Liver (tissue), 8 donors: ENCODE measurements at regions not wholly inside any gene's neighbourhood (a gene's known extent, or its start where the extent isn't known, plus 50 kb on each side); places are given as distances from the start of the nearest gene placed in this dataset.

ENCODE experiments used
- DNase-seq: peaks from one replicate; pipeline ENCODE4 v3.0.0-alpha.2; 2017; ENCODE audit warnings: low spot score
- H3K27ac ChIP-seq, 2 donors: one replicate each; pipeline ENCODE4 v1.7.0; 2013; ENCODE audit warnings: inconsistent platforms in 2 of 2, low read length in 2 of 2, control low read depth in 1 of 2, low read depth in 1 of 2, mild to moderate bottlenecking in 1 of 2
- H3K27me3 ChIP-seq, 4 donors: one replicate each; pipeline versions ENCODE4 v1.6.1 to v1.7.0; 2013; ENCODE audit warnings: low read length in 3 of 4, inconsistent platforms in 1 of 4, mild to moderate bottlenecking in 1 of 4, moderate library complexity in 1 of 4; ENCODE audit not compliant: control insufficient read depth in 4 of 4, insufficient read depth in 4 of 4
- H3K36me3 ChIP-seq, 4 donors: one replicate each; pipeline versions ENCODE4 v1.6.1 to v1.7.0; 2013; ENCODE audit warnings: low read length in 3 of 4, mild to moderate bottlenecking in 3 of 4, low read depth in 1 of 4, moderate library complexity in 1 of 4; ENCODE audit not compliant: control insufficient read depth in 4 of 4, insufficient read depth in 3 of 4
- H3K4me1 ChIP-seq, 4 donors: one replicate each; pipeline versions ENCODE4 v1.6.1 to v1.7.0; 2013; ENCODE audit warnings: low read length in 3 of 4, mild to moderate bottlenecking in 3 of 4, moderate library complexity in 1 of 4; ENCODE audit not compliant: control insufficient read depth in 4 of 4, insufficient read depth in 4 of 4
- H3K4me3 ChIP-seq, 3 donors: one replicate each; pipeline versions ENCODE4 v1.6.1 to v1.7.0; 2013; ENCODE audit warnings: low read length in 3 of 3, control low read depth in 1 of 3, low read depth in 1 of 3, mild to moderate bottlenecking in 1 of 3
- H3K9ac ChIP-seq, 2 donors: one replicate each; pipeline ENCODE4 v1.7.0; 2013; ENCODE audit warnings: low read length in 2 of 2, mild to moderate bottlenecking in 2 of 2, moderate library complexity in 2 of 2, control low read depth in 1 of 2, low read depth in 1 of 2
- H3K9me3 ChIP-seq, 4 donors: one replicate each; pipeline versions ENCODE4 v1.6.1 to v1.7.0; 2013; ENCODE audit warnings: low read length in 3 of 4; ENCODE audit not compliant: control insufficient read depth in 4 of 4
- EGR1 ChIP-seq, 2 donors: IDR thresholded peaks; 2 replicates each; pipeline ENCODE4 v1.6.1; 2016 to 2018; ENCODE audit warnings: antibody characterized with exemption in 2 of 2, low read depth in 2 of 2
- FOXA1 ChIP-seq: IDR thresholded peaks from 2 replicates; pipeline ENCODE4 v1.6.1; 2016; ENCODE audit warnings: antibody characterized with exemption
- FOXA2 ChIP-seq: IDR thresholded peaks from 2 replicates; pipeline ENCODE4 v1.6.1; 2016; ENCODE audit warnings: antibody characterized with exemption
- GABPA ChIP-seq, 2 donors: IDR thresholded peaks in 1 of 2; conservative IDR thresholded peaks in 1 of 2; 2 replicates each; pipeline ENCODE4 v1.6.1; 2016; ENCODE audit warnings: antibody characterized with exemption in 2 of 2, mild to moderate bottlenecking in 1 of 2, moderate library complexity in 1 of 2
- HNF4A ChIP-seq, 2 donors: conservative IDR thresholded peaks; 2 replicates each; pipeline ENCODE4 v1.6.1; 2016; ENCODE audit warnings: antibody characterized with exemption in 2 of 2, mild to moderate bottlenecking in 2 of 2
- HNF4G ChIP-seq: IDR thresholded peaks from 2 replicates; pipeline ENCODE4 v1.6.1; 2016; ENCODE audit warnings: antibody characterized with exemption
- JUND ChIP-seq, 2 donors: IDR thresholded peaks; 2 replicates each; pipeline ENCODE4 v1.6.1; 2016; ENCODE audit warnings: antibody characterized with exemption in 2 of 2
- NR2F2 ChIP-seq: IDR thresholded peaks from 2 replicates; pipeline ENCODE4 v1.6.1; 2016; ENCODE audit warnings: antibody characterized with exemption
- RAD21 ChIP-seq, 2 donors: IDR thresholded peaks; 2 replicates each; pipeline ENCODE4 v1.6.1; 2016; ENCODE audit warnings: antibody characterized with exemption in 2 of 2, mild to moderate bottlenecking in 2 of 2
- RXRA ChIP-seq, 2 donors: IDR thresholded peaks; 2 replicates each; pipeline ENCODE4 v1.6.1; 2017 to 2018; ENCODE audit warnings: antibody characterized with exemption in 2 of 2, mild to moderate bottlenecking in 1 of 2
- SP1 ChIP-seq: IDR thresholded peaks from 2 replicates; pipeline ENCODE4 v1.6.1; 2018; ENCODE audit warnings: antibody characterized with exemption, mild to moderate bottlenecking
- TAF1 ChIP-seq: conservative IDR thresholded peaks from 2 replicates; pipeline ENCODE4 v1.6.1; 2016; ENCODE audit warnings: antibody characterized with exemption, mild to moderate bottlenecking
- YY1 ChIP-seq: IDR thresholded peaks from 2 replicates; pipeline ENCODE4 v1.6.1; 2016; ENCODE audit warnings: antibody characterized with exemption, mild to moderate bottlenecking
- ZBTB33 ChIP-seq: IDR thresholded peaks from 2 replicates; pipeline ENCODE4 v1.6.1; 2016; ENCODE audit warnings: antibody characterized with exemption
- WGBS: extraction: QIAGEN DNeasy Blood & Tissue Kit; methylation state at CpG from one replicate; pipeline ENCODE4 v1.1.7; 2013; 5-methylcytosine and 5-hydroxymethylcytosine counted together
- TF ChIP-seq, protein P1 (sequence below): IDR thresholded peaks from 2 replicates; pipeline ENCODE4 v1.6.1; 2016; ENCODE audit warnings: antibody characterized with exemption, mild to moderate bottlenecking
- TF ChIP-seq, protein P2 (sequence below): IDR thresholded peaks from 2 replicates; pipeline ENCODE4 v1.6.1; 2016; ENCODE audit warnings: antibody characterized with exemption
- TF ChIP-seq, protein P3 (sequence below): IDR thresholded peaks from 2 replicates; pipeline ENCODE4 v1.6.1; 2016; ENCODE audit warnings: antibody characterized with exemption
- TF ChIP-seq, protein P4 (sequence below): fragments of 150-350 bp; IDR thresholded peaks from 2 replicates; pipeline ENCODE4 v1.5.1; 2017; ENCODE audit warnings: improper control_type of control experiment, low read depth, low read length; ENCODE audit not compliant: missing input control
- donor health status: healthy.
- donor health status: healthy.
- donor health status: healthy.
- donor health status: healthy.
- donor health status: healthy.

DNA sequence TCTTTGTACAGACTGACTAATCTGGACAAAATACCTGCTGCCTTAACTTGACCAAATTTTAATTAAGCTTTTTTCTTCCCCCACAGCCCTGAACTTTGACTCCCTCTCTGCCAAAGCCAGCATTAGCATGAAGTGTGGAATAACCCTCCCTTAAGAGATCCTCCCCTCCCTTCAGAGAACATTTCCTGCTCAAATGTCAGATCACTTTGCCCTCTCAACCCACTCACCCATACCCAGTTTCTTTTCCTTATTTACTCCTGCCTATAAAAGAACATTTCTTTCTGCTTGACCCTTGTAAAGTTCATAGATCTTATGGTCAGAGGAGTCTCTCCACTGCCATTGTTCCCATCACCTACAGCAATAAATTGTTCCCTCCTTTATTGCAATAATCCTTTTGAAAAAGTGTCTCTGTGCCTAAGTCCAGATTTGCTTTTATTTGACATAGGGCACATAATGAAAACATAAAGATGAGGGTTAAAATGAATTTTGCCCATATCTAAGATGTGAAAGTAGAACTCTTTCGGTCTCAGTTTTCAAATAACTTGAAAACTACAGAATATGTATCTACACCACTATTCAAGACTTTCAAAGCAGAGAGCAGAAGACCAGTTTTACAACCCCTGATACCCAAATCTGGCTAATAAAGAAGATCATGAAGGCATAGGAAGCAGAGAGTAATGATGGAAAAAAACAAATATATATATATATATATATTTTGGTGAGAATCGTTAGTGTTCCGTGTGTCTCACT is 289.7 kb upstream of the ANXA10 start:
- no peak for TF ChIP-seq RAD21 (IDR thresholded peaks at IDR 0.05)
- Histone ChIP-seq H3K27me3 (no peaks in the 10 kb centered on the region), H3K4me1 (no peaks in the 10 kb centered on the region), H3K9me3 (no peaks in the 10 kb centered on the region), H3K4me3 (no peak overlapping the region), H3K9ac (no peak overlapping the region), H3K36me3 (no peaks in the 10 kb centered on the region), H3K27ac (no peak overlapping the region)
- 79% methylated on average over 3 of the region's 3 CpGs for WGBS
- DNase-seq: no peak

DNA sequence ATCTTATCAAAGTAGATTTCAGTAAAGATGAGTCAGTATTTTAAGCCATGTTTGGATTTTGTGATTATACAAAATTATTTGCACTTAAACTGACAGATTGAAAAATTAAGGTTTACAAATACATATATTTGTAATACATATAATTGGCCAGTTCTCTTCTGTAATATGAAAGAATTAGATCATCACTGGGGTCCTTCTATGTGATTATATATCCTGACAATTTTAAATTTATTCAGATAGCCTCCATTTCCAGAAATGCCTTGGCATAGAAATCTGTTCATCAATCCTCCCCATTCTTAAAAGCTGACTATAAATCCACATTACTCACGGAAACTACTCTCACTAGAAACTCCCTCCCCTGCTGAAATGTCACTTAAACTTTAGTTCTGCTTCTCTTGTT is 280.4 kb upstream of the ANXA10 start:
- H3K9me3 ChIP-seq: peaks cover 0 to 4% (median 3%) of the 10 kb centered on the region in 4 donors
- H3K9ac ChIP-seq: no peak overlapping the region
- no peak overlapping the region for H3K4me3 ChIP-seq
- H3K36me3 ChIP-seq: no peaks in the 10 kb centered on the region
- WGBS: 41% methylated on average over 1 of the region's 1 CpG
- no peak overlapping the region for H3K27ac ChIP-seq
- DNase-seq: no peak
- TF ChIP-seq FOXA1 (no peak), ZBTB33 (no peak), TAF1 (no peak), SP1 (no peak), HNF4A (conservative IDR thresholded peaks at IDR 0.05) (no peak), RXRA (IDR thresholded peaks at IDR 0.05) (no peak), HNF4G (no peak), NR2F2 (no peak), EGR1 (IDR thresholded peaks at IDR 0.05; ENCODE audit: low read depth in 2 of 2) (no peak), FOXA2 (no peak), GABPA (IDR thresholded peaks at IDR 0.05 in 1 of 2, conservative IDR thresholded peaks at IDR 0.05 in 1 of 2) (no peak), YY1 (no peak), RAD21 (IDR thresholded peaks at IDR 0.05) (no peak), JUND (IDR thresholded peaks at IDR 0.05) (no peak)
- TF ChIP-seq, protein P1, sequence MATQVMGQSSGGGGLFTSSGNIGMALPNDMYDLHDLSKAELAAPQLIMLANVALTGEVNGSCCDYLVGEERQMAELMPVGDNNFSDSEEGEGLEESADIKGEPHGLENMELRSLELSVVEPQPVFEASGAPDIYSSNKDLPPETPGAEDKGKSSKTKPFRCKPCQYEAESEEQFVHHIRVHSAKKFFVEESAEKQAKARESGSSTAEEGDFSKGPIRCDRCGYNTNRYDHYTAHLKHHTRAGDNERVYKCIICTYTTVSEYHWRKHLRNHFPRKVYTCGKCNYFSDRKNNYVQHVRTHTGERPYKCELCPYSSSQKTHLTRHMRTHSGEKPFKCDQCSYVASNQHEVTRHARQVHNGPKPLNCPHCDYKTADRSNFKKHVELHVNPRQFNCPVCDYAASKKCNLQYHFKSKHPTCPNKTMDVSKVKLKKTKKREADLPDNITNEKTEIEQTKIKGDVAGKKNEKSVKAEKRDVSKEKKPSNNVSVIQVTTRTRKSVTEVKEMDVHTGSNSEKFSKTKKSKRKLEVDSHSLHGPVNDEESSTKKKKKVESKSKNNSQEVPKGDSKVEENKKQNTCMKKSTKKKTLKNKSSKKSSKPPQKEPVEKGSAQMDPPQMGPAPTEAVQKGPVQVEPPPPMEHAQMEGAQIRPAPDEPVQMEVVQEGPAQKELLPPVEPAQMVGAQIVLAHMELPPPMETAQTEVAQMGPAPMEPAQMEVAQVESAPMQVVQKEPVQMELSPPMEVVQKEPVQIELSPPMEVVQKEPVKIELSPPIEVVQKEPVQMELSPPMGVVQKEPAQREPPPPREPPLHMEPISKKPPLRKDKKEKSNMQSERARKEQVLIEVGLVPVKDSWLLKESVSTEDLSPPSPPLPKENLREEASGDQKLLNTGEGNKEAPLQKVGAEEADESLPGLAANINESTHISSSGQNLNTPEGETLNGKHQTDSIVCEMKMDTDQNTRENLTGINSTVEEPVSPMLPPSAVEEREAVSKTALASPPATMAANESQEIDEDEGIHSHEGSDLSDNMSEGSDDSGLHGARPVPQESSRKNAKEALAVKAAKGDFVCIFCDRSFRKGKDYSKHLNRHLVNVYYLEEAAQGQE: no peak
- TF ChIP-seq, protein P2, sequence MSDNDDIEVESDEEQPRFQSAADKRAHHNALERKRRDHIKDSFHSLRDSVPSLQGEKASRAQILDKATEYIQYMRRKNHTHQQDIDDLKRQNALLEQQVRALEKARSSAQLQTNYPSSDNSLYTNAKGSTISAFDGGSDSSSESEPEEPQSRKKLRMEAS: no peak
- TF ChIP-seq, protein P3, sequence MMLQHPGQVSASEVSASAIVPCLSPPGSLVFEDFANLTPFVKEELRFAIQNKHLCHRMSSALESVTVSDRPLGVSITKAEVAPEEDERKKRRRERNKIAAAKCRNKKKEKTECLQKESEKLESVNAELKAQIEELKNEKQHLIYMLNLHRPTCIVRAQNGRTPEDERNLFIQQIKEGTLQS: no peak
- TF ChIP-seq, protein P4, sequence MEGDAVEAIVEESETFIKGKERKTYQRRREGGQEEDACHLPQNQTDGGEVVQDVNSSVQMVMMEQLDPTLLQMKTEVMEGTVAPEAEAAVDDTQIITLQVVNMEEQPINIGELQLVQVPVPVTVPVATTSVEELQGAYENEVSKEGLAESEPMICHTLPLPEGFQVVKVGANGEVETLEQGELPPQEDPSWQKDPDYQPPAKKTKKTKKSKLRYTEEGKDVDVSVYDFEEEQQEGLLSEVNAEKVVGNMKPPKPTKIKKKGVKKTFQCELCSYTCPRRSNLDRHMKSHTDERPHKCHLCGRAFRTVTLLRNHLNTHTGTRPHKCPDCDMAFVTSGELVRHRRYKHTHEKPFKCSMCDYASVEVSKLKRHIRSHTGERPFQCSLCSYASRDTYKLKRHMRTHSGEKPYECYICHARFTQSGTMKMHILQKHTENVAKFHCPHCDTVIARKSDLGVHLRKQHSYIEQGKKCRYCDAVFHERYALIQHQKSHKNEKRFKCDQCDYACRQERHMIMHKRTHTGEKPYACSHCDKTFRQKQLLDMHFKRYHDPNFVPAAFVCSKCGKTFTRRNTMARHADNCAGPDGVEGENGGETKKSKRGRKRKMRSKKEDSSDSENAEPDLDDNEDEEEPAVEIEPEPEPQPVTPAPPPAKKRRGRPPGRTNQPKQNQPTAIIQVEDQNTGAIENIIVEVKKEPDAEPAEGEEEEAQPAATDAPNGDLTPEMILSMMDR: no peak
- H3K4me1 ChIP-seq: no peaks in the 10 kb centered on the region
- H3K27me3 ChIP-seq: no peaks in the 10 kb centered on the region
